HepG2 (cell line): ENCODE measurements at regions not wholly inside any gene's neighbourhood (a gene's known extent, or its start where the extent isn't known, plus 50 kb on each side); places are given as distances from the start of the nearest gene placed in this dataset.

ENCODE experiments used
- CBX1 ChIP-seq: IDR thresholded peaks from one replicate; pipeline ENCODE4 v1.6.1; 2016; ENCODE audit warnings: antibody characterized with exemption, low read depth
- HCFC1 ChIP-seq: fragments of 150-350 bp; IDR thresholded peaks from 2 replicates; pipeline ENCODE4 v1.6.1; 2014; ENCODE audit warnings: low read depth, low read length
- KIAA2018 ChIP-seq: sonication (generic); formaldehyde crosslinking; IDR thresholded peaks from 2 replicates; pipeline ENCODE4 v1.5.0; 2020; ENCODE audit warnings: mild to moderate bottlenecking, missing genetic modification reagents, borderline replicate concordance
- KLF12 ChIP-seq: sonication (generic); formaldehyde crosslinking; IDR thresholded peaks from 2 replicates; pipeline ENCODE4 v1.4.0; 2020; ENCODE audit warnings: missing genetic modification reagents, borderline replicate concordance
- KLF16 ChIP-seq, 2 experiments: sonication (generic) in 1 of 2; formaldehyde crosslinking in 1 of 2; IDR thresholded peaks; 2 replicates each; pipeline versions ENCODE4 v1.6.1 to v1.8.0; 2016 to 2023; ENCODE audit warnings: missing genetic modification reagents in 2 of 2, missing compliant biosample characterization in 1 of 2
- YEATS2 ChIP-seq: sonication (generic); formaldehyde crosslinking; IDR thresholded peaks from 2 replicates; pipeline ENCODE4 v1.4.0; 2020; ENCODE audit warnings: missing genetic modification reagents, borderline replicate concordance
- ZBTB26 ChIP-seq: IDR thresholded peaks from 2 replicates; pipeline ENCODE4 v1.6.1; 2016; ENCODE audit warnings: missing compliant biosample characterization, missing genetic modification reagents, borderline replicate concordance
- ZBTB49 ChIP-seq: sonication (generic); formaldehyde crosslinking; IDR thresholded peaks from 2 replicates; pipeline ENCODE4 v1.4.0; 2020; ENCODE audit warnings: missing genetic modification reagents, borderline replicate concordance
- ZNF136 ChIP-seq: sonication (generic); formaldehyde crosslinking; IDR thresholded peaks from 2 replicates; pipeline ENCODE4 v1.8.1; 2022; ENCODE audit warnings: low read depth, mild to moderate bottlenecking, moderate library complexity, missing genetic modification reagents
- ZNF800 ChIP-seq: sonication (generic); formaldehyde crosslinking; IDR thresholded peaks from 2 replicates; pipeline ENCODE4 v1.4.0; 2020; ENCODE audit warnings: missing genetic modification reagents

GRCh38 chr9:89799221-89799620, 194.4 kb downstream of the GADD45G start (continued):
- TF ChIP-seq KIAA2018 (CRISPR knock-in tag) (no peak), KLF16 (CRISPR knock-in tag; IDR thresholded peaks at IDR 0.05) (no peak), YEATS2 (CRISPR knock-in tag) (no peak), ZNF800 (CRISPR knock-in tag) (no peak), HCFC1 (no peak), CBX1 (no peak), ZNF136 (CRISPR knock-in tag) (no peak), KLF12 (no peak), ZBTB26 (no peak), ZBTB49 (CRISPR knock-in tag) (no peak)
